Naive thymus-derived CD4-positive, alpha-beta T cell (primary cell): ENCODE measurements at regions not wholly inside any gene's neighbourhood (a gene's known extent, or its start where the extent isn't known, plus 50 kb on each side); places are given as distances from the start of the nearest gene placed in this dataset.
A peak's percentile ranks its signal among the peaks of the same experiment; 100 is the strongest.

ENCODE experiments used
- ATAC-seq: fragments of 150-1000 bp; cut with Tn5 transposase; 2 replicates; pipeline ENCODE4 v1.10.0; 2021; ENCODE audit warnings: mild to moderate bottlenecking, moderate library complexity
- CTCF ChIA-PET: fragments of 350-600 bp; sonication (Branson Sonifier 250); formaldehyde crosslinking; loops from one replicate; lab custom pipeline; 2021; ENCODE audit warnings: antibody characterized with exemption; lab: Charles Lee
- POLR2A ChIA-PET: fragments of 350-600 bp; sonication (Branson Sonifier 250); formaldehyde crosslinking; loops from one replicate; lab custom pipeline; 2021; ENCODE audit warnings: antibody characterized with exemption, inconsistent platforms; lab: Charles Lee
- DNase-seq, 9 donors: peaks; one replicate each; pipeline versions ENCODE4 v3.0.0 to v3.0.0-alpha.2; 2020 to 2022; ENCODE audit warnings: mixed read lengths in 1 of 9
- H3K27ac ChIP-seq: one replicate; pipeline ENCODE4 v1.7.0; 2013; ENCODE audit warnings: mild to moderate bottlenecking, low read depth, low read length, moderate library complexity
- H3K27me3 ChIP-seq, 2 donors: one replicate each; pipeline ENCODE4 v1.7.0; 2013; ENCODE audit warnings: low read length in 2 of 2, mild to moderate bottlenecking in 2 of 2, moderate library complexity in 2 of 2; ENCODE audit not compliant: control insufficient read depth in 2 of 2, insufficient read depth in 2 of 2
- H3K36me3 ChIP-seq, 3 experiments: 1 replicate in 2 of 3; 2 replicates in 1 of 3; pipeline ENCODE4 v1.7.0; 2013; ENCODE audit warnings: low read length in 3 of 3, mild to moderate bottlenecking in 3 of 3, moderate library complexity in 1 of 3; ENCODE audit not compliant: insufficient read depth in 3 of 3, control insufficient read depth in 2 of 3
- H3K4me1 ChIP-seq, 2 donors: one replicate each; pipeline ENCODE4 v1.7.0; 2013; ENCODE audit warnings: low read length in 2 of 2, mild to moderate bottlenecking in 2 of 2, moderate library complexity in 1 of 2; ENCODE audit not compliant: control insufficient read depth in 2 of 2, insufficient read depth in 2 of 2
- H3K4me3 ChIP-seq: 2 replicates; pipeline ENCODE4 v1.7.0; 2013; ENCODE audit warnings: mild to moderate bottlenecking, low read length
- H3K9me3 ChIP-seq, 3 experiments: 1 replicate in 2 of 3; 2 replicates in 1 of 3; pipeline ENCODE4 v1.7.0; 2013; ENCODE audit warnings: low read length in 3 of 3; ENCODE audit not compliant: control insufficient read depth in 2 of 3
- H3K27ac Mint-ChIP-seq, 9 donors: one replicate each; pipeline ENCODE4 v1.8.0; 2020 to 2022; ENCODE audit warnings: mixed read lengths in 9 of 9, mild to moderate bottlenecking in 8 of 9, moderate library complexity in 5 of 9, inconsistent platforms in 2 of 9
- H3K27me3 Mint-ChIP-seq, 5 donors: one replicate each; pipeline ENCODE4 v1.8.0; 2021 to 2022; ENCODE audit warnings: mixed read lengths in 5 of 5, mild to moderate bottlenecking in 1 of 5
- H3K36me3 Mint-ChIP-seq, 5 donors: one replicate each; pipeline ENCODE4 v1.8.0; 2020 to 2022; ENCODE audit warnings: mixed read lengths in 5 of 5, mild to moderate bottlenecking in 3 of 5, inconsistent platforms in 1 of 5
- H3K4me1 Mint-ChIP-seq, 7 donors: one replicate each; pipeline ENCODE4 v1.8.0; 2020 to 2022; ENCODE audit warnings: mixed read lengths in 7 of 7, mild to moderate bottlenecking in 3 of 7, inconsistent platforms in 1 of 7
- H3K4me3 Mint-ChIP-seq, 10 donors: one replicate each; pipeline ENCODE4 v1.8.0; 2020 to 2022; ENCODE audit warnings: mild to moderate bottlenecking in 10 of 10, mixed read lengths in 10 of 10, moderate library complexity in 6 of 10, inconsistent platforms in 2 of 10
- H3K9me3 Mint-ChIP-seq, 11 donors: one replicate each; pipeline ENCODE4 v1.8.0; 2020 to 2022; ENCODE audit warnings: mixed read lengths in 11 of 11, mild to moderate bottlenecking in 4 of 11, inconsistent platforms in 1 of 11, moderate library complexity in 1 of 11
- intact Hi-C, 2 donors: fragments of 100-400 bp; cut with micrococcal nuclease; formaldehyde crosslinking; loops; one replicate each; pipeline ENCODE4 v1.15.1; 2023

DNA sequence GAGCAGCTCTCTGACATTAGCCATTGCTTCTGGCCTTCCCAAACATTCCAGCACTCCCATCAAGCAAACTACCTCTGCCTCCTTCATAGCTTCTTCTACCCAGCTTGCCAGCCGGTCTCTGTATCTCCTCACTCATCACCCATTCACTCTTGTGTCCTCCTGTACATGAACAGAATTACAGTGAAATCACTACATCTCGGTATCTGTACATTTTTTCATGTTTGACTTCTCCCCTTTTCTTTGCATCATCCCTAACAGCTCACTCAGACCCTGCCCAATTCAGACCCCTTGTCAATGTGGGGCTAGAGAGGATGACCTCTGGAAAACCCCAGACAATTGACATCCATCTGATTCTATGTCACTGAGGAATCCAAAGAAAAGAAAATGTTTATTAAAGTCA, 335.8 kb downstream of the TNS1 start:
- no peak overlapping the region for H3K27ac ChIP-seq
- ATAC-seq (no peak), DNase-seq (no peak)
- Mint-ChIP-seq H3K9me3 (peaks cover 0 to 5% (median 0%) of the 10 kb centered on the region in 11 donors), H3K4me1 (peaks cover 0 to 5% (median 3%) of the 10 kb centered on the region in 7 donors), H3K27ac (no peak overlapping the region), H3K36me3 (peaks cover 0 to 7% (median 0%) of the 10 kb centered on the region in 5 donors), H3K4me3 (no peak overlapping the region), H3K27me3 (peaks cover 0 to 4% (median 0%) of the 10 kb centered on the region in 5 donors)
- no peaks in the 10 kb centered on the region for H3K9me3 ChIP-seq
- ChIA-PET POLR2A (no interaction called here), CTCF (no interaction called here)
- no peaks in the 10 kb centered on the region for H3K27me3 ChIP-seq
- H3K4me1 ChIP-seq, result no peaks in the 10 kb centered on the region
- H3K4me3 ChIP-seq, result no peak overlapping the region
- H3K36me3 ChIP-seq, result no peaks in the 10 kb centered on the region
- intact Hi-C loops, result no loop called here

DNA sequence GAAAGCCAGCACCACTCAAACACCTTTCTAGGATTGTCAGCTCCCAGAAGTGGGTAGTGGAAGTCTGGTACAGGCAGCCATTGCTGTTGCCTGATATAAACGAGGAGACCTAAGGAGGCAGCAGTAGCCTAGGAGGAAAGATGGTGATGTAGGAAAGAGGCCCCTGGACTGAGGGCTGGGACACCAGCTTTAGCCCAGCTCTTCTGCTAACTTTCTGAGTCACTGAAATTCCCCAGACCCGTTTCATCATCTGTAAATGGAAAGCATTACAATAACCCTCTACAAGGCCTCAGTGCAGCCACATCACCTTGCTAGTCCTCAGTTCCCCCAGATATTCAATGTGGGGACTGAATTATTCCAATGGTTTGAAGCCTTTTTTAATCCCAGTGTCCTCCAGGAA, 336.5 kb downstream of the TNS1 start:
- Mint-ChIP-seq H3K9me3 (peaks cover 0 to 5% (median 0%) of the 10 kb centered on the region in 11 donors), H3K36me3 (peaks cover 0 to 7% (median 0%) of the 10 kb centered on the region in 5 donors), H3K4me3 (no peak overlapping the region), H3K27me3 (peaks cover 0 to 4% (median 0%) of the 10 kb centered on the region in 5 donors), H3K4me1 (peaks cover 3 to 12% (median 4%) of the 10 kb centered on the region in 7 donors), H3K27ac (no peak overlapping the region)
- ChIA-PET CTCF (no interaction called here), POLR2A (no interaction called here)
- peaks cover 0 to 5% of the 10 kb centered on the region in 2 donors for H3K4me1 ChIP-seq
- H3K4me3 ChIP-seq, result no peak overlapping the region
- no peaks in the 10 kb centered on the region for H3K27me3 ChIP-seq
- no peak for DNase-seq
- H3K9me3 ChIP-seq, result no peaks in the 10 kb centered on the region
- intact Hi-C loops, result no loop called here
- no peak for ATAC-seq
- no peak overlapping the region for H3K27ac ChIP-seq
- no peaks in the 10 kb centered on the region for H3K36me3 ChIP-seq

DNA sequence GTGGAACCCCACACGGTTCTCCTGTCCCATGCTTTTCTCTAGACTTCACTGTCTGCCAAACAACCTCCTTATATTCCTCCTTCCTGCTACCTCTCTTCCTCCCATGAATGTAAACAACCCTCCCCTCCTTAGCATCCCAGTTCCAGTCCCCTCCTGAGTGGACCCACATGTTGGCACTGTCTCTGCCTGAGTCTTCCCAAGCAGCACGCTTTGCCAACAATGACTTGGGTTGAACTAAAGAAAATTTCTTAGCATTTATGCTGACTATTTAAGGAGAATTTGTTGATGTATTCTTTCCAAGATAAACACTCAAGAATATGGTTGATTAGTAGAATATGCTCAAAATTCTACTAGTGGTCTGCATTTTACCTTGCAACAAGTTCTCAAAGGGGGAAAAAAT, 338.0 kb downstream of the TNS1 start:
- POLR2A ChIA-PET, result no interaction called here
- DNase-seq, result no peak
- ATAC-seq, result no peak

DNA sequence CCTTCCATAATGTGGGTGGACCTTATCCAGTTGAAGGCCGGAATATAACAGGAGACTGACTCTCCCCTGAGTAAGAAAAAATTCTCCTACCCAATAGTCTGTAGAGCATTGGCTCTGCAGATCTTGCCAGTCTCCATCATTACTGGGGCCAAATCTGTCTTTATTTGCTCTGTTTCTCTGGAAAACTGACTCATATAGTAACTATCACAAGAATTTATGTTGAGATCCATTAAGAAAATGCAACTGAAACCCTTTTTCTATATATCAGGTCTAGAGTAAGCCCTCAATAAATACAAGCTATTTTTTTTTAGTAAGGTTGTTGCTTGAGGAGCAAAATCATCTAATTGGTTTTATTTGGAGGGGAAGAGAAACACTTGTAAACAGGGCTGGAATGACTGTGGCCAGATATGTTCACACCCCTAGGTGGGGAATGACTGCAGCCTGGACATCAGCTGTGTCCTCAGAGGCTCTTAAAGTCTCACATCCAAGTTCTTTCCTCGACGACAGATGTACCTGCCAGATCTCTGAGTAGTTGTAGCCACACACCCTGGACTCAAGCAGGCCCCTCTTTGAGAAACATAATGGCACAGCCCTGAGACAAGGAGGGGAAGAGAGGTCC, 339.7 kb downstream of the TNS1 start:
- Mint-ChIP-seq H3K27me3 (peaks cover 0 to 4% (median 0%) of the 10 kb centered on the region in 5 donors), H3K36me3 (peaks cover 0 to 7% (median 3%) of the 10 kb centered on the region in 5 donors), H3K9me3 (peaks cover 0 to 3% (median 0%) of the 10 kb centered on the region in 11 donors), H3K4me1 (peaks cover 8 to 22% (median 9%) of the 10 kb centered on the region in 7 donors), H3K27ac (no peak overlapping the region), H3K4me3 (no peak overlapping the region)
- Histone ChIP-seq H3K9me3 (no peaks in the 10 kb centered on the region), H3K36me3 (no peaks in the 10 kb centered on the region), H3K27me3 (no peaks in the 10 kb centered on the region), H3K4me3 (no peak overlapping the region), H3K4me1 (peaks cover 0 to 5% of the 10 kb centered on the region in 2 donors), H3K27ac (no peak overlapping the region)
- DNase-seq, result no peak
- ATAC-seq, result no peak
- POLR2A ChIA-PET, result no interaction called here
- intact Hi-C loops, result no loop called here
- CTCF ChIA-PET, result no interaction called here

More for the DNA sequence above, 338.0 kb downstream of the TNS1 start:
- Mint-ChIP-seq H3K4me3 (no peak overlapping the region), H3K36me3 (peaks cover 0 to 7% (median under 1%) of the 10 kb centered on the region in 5 donors), H3K27ac (peak overlapping the region in 1 of 9 donors; percentile 28), H3K27me3 (peaks cover 0 to 4% (median 0%) of the 10 kb centered on the region in 5 donors), H3K4me1 (peaks cover 8 to 22% (median 9%) of the 10 kb centered on the region in 7 donors), H3K9me3 (peaks cover 0 to 3% (median 0%) of the 10 kb centered on the region in 11 donors)
- Histone ChIP-seq H3K27me3 (no peaks in the 10 kb centered on the region), H3K27ac (no peak overlapping the region), H3K4me1 (peaks cover 0 to 5% of the 10 kb centered on the region in 2 donors), H3K36me3 (no peaks in the 10 kb centered on the region), H3K9me3 (no peaks in the 10 kb centered on the region), H3K4me3 (no peak overlapping the region)
- intact Hi-C loops, result no loop called here
- CTCF ChIA-PET, result no interaction called here

GRCh38 chr2:217661378-217661777, 341.4 kb downstream of the TNS1 start:
- intact Hi-C loops, result no loop called here
- CTCF ChIA-PET, result no interaction called here
- DNase-seq, result no peak
- no peak overlapping the region for H3K4me3 Mint-ChIP-seq
- no peaks in the 10 kb centered on the region for H3K9me3 ChIP-seq
- peaks cover 0 to 7% (median 3%) of the 10 kb centered on the region in 5 donors for H3K36me3 Mint-ChIP-seq
- H3K27ac Mint-ChIP-seq, result peak overlapping the region in 1 of 9 donors; percentile 60
- H3K27me3 Mint-ChIP-seq, result peaks cover 0 to 7% (median 0%) of the 10 kb centered on the region in 5 donors
- H3K36me3 ChIP-seq, result no peaks in the 10 kb centered on the region
- POLR2A ChIA-PET, result no interaction called here
- peaks cover 0 to 3% (median 0%) of the 10 kb centered on the region in 11 donors for H3K9me3 Mint-ChIP-seq
- peaks cover 8 to 22% (median 9%) of the 10 kb centered on the region in 7 donors for H3K4me1 Mint-ChIP-seq
- no peaks in the 10 kb centered on the region for H3K27me3 ChIP-seq
- H3K4me3 ChIP-seq, result no peak overlapping the region
- H3K4me1 ChIP-seq, result peaks cover 0 to 5% of the 10 kb centered on the region in 2 donors
- no peak for ATAC-seq
- no peak overlapping the region for H3K27ac ChIP-seq

GRCh38 chr2:217660423-217660822, 342.4 kb downstream of the TNS1 start:
- H3K36me3 ChIP-seq, result no peaks in the 10 kb centered on the region
- H3K27ac Mint-ChIP-seq, result no peak overlapping the region
- ChIA-PET POLR2A (no interaction called here), CTCF (no interaction called here)
- peaks cover 0 to 8% (median 0%) of the 10 kb centered on the region in 5 donors for H3K27me3 Mint-ChIP-seq
- H3K9me3 Mint-ChIP-seq, result peaks cover 0 to 3% (median 0%) of the 10 kb centered on the region in 11 donors
- ATAC-seq (no peak), DNase-seq (no peak)
- H3K27me3 ChIP-seq, result no peaks in the 10 kb centered on the region
- H3K4me1 Mint-ChIP-seq, result peaks cover 8 to 27% (median 9%) of the 10 kb centered on the region in 7 donors
- H3K4me3 Mint-ChIP-seq, result no peak overlapping the region
- peaks cover 0 to 5% of the 10 kb centered on the region in 2 donors for H3K4me1 ChIP-seq
- no peak overlapping the region for H3K4me3 ChIP-seq
- H3K27ac ChIP-seq, result no peak overlapping the region
- peaks cover 0 to 9% (median 3%) of the 10 kb centered on the region in 5 donors for H3K36me3 Mint-ChIP-seq
- intact Hi-C loops, result no loop called here
- no peaks in the 10 kb centered on the region for H3K9me3 ChIP-seq

- H3K36me3 ChIP-seq, result no peaks in the 10 kb centered on the region
- no peaks in the 10 kb centered on the region for H3K9me3 ChIP-seq
- ChIA-PET POLR2A (no interaction called here), CTCF (no interaction called here)
- no peak overlapping the region for H3K27ac ChIP-seq
- intact Hi-C loops, result no loop called here
- no peak overlapping the region for H3K4me3 Mint-ChIP-seq
- peaks cover 0 to 1% (median 0%) of the 10 kb centered on the region in 11 donors for H3K9me3 Mint-ChIP-seq
- no peaks in the 10 kb centered on the region for H3K27me3 ChIP-seq
- peaks cover 7 to 27% (median 9%) of the 10 kb centered on the region in 7 donors for H3K4me1 Mint-ChIP-seq
- H3K4me1 ChIP-seq, result peaks cover 0 to 5% of the 10 kb centered on the region in 2 donors
- ATAC-seq (no peak), DNase-seq (no peak)
- no peak overlapping the region for H3K4me3 ChIP-seq
- no peak overlapping the region for H3K27ac Mint-ChIP-seq
- peaks cover 0 to 4% (median 0%) of the 10 kb centered on the region in 5 donors for H3K27me3 Mint-ChIP-seq
- H3K36me3 Mint-ChIP-seq, result peaks cover 0 to 4% (median 0%) of the 10 kb centered on the region in 5 donors
Observed at GRCh38 chr2:217658806-217659205, 344.0 kb downstream of the TNS1 start.
